LNCaP clone FGC (cell line): ENCODE measurements at regions not wholly inside any gene's neighbourhood (a gene's known extent, or its start where the extent isn't known, plus 50 kb on each side); places are given as distances from the start of the nearest gene placed in this dataset.

Experiments used
- DNase-seq: peaks from one replicate; pipeline ENCODE4 v3.0.0-alpha.2; 2011; ENCODE audit warnings: low read depth
- H3K4me3 ChIP-seq: 2 replicates; pipeline ENCODE4 v1.5.1; 2011; ENCODE audit warnings: mild to moderate bottlenecking, low read depth, low read length, control low read depth
- TF ChIP-seq, protein P1 (sequence below): IDR thresholded peaks from 2 replicates; pipeline ENCODE4 v1.5.1; 2012; ENCODE audit warnings: mild to moderate bottlenecking; ENCODE audit not compliant: control insufficient read depth, insufficient read depth; ENCODE audit errors: extremely low read depth

DNA sequence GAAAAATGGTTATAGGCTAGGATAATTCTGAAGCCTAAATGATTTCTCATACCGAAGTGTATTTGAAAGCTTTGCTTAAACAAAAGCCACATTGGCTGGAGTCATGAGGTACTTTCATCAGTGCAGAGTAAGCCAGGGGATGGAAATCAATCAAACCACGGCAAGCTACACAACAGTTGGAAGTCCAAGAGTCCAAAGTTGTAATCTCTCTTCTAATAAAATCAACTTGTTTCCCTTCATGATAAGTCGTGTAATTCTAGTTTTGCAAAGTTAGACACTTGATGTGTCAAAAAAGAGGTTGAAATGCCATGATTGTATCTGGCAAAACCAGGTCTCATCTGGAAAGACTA is 250.5 kb upstream of the VEPH1 start:
- H3K4me3 ChIP-seq: no peak overlapping the region
- TF ChIP-seq, protein P1, sequence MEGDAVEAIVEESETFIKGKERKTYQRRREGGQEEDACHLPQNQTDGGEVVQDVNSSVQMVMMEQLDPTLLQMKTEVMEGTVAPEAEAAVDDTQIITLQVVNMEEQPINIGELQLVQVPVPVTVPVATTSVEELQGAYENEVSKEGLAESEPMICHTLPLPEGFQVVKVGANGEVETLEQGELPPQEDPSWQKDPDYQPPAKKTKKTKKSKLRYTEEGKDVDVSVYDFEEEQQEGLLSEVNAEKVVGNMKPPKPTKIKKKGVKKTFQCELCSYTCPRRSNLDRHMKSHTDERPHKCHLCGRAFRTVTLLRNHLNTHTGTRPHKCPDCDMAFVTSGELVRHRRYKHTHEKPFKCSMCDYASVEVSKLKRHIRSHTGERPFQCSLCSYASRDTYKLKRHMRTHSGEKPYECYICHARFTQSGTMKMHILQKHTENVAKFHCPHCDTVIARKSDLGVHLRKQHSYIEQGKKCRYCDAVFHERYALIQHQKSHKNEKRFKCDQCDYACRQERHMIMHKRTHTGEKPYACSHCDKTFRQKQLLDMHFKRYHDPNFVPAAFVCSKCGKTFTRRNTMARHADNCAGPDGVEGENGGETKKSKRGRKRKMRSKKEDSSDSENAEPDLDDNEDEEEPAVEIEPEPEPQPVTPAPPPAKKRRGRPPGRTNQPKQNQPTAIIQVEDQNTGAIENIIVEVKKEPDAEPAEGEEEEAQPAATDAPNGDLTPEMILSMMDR: no peak

DNA sequence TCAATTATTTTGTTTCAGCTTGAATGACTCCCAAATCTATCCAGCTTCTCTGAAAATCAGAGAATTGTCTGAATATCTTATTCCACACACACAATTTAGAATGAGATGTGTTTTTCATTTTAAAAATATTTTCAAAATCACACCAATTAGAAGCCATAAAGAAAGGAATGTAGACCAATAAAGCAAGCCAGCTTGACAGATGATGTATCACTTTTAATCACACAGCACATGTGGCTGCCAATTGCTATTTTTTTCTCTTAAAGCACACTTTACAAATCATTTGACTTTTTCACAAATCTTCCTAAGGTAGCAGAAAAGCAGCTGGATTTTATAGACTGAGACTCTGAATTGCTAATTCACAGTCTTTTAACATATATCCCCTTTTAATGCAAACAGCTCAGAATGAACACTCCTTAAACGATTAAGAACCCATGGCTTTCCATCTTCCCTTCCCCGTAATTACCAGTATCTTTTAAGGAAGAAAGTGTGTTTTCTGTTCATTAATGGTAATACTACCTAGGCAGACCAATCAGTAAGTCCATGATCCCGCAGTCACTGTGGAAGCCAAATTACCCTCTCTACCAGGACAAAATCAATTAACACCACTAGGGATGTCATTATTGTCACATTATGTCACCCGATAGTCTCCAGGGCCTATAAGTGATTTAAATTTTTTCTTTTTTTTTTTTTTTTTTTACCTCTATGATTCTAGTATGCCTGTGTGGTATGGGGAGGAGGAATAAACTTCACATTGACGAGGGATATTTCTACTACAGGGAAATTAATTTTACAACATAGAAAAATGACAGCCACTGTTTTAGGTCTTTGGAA is 250.0 kb upstream of the VEPH1 start:
- no peak overlapping the region for H3K4me3 ChIP-seq
- TF ChIP-seq, protein P1: no peak
- DNase-seq: no peak

More for the DNA sequence above, 250.5 kb upstream of the VEPH1 start:
- DNase-seq: no peak

DNA sequence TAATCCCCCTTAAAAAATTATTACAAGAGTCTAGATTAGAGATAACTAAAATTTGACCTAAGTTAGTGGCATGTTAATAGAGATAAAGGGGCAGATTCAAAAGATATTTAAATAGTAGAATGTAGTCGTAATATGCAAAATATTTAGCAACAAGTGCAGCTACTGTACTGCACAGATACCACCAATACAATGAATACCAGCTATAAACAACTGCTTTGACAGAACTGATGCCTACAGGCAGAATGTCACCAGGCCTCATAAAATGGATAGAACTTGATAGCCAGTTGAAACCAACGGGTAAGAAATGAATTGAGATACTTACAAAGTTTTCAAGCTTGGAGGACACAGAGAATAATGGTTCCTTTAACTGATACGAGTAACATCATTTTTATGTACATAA is 249.3 kb upstream of the VEPH1 start:
- TF ChIP-seq, protein P1: no peak
- DNase-seq: no peak
- H3K4me3 ChIP-seq: no peak overlapping the region

DNA sequence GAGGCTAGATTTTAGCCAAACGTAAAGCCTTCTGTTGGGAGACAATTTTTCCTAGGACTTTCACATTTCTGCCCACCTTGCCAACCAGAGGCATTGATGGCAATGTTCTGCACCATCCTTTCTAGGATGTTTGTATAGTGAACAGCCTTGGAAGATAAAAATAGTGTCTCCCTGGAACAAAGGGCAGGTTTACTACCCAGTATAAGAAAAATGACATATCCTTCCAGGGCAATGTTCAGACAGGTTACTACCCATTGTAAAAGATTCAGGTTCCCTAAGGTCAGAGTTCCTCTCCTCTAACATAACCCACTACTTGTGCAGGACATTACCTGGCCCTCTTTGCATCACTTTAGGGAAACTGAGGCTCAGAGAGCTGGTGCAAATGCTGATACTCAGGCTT is 248.2 kb upstream of the VEPH1 start:
- H3K4me3 ChIP-seq: no peak overlapping the region
- DNase-seq: no peak
- TF ChIP-seq, protein P1: no peak

DNA sequence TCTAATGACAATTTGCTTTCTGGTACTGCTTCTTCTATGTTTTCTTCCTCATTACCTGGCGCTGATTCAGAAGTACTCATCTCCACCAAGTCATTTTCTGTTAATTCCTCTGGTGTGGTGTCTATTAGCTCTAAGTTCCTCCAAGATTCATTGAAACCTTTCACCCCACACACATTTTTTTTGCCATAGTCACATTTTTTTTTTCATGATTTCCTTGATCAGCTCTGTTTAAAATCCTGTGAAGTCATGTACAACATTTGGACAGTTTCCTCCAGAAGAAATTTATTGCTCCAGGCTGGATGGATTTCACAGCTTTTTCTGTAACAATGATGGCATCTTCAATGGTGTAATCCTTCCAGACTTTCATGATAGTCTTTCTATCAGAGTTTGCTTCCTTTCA is 243.2 kb upstream of the VEPH1 start:
- DNase-seq: no peak
- TF ChIP-seq, protein P1: no peak
- H3K4me3 ChIP-seq: no peak overlapping the region

DNA sequence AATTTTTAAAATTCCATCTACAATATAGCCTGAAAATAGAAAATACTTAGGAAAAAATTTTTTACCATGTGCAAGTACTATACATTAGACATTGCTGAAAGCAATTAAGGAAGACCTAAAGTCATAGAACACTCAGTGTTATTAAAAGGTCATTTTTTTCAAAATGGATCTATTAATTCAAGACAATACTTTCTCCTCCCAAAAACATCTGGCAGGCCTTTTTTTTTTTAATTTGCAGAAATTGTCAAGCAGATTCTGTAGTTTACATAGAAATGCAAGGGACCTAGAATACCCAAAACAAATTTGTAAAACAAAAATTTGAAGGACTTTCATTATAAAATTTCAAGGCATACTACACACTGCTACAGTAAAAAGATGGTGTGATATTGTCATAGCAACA is 238.4 kb upstream of the VEPH1 start:
- no peak for DNase-seq
- no peak overlapping the region for H3K4me3 ChIP-seq
- TF ChIP-seq, protein P1: no peak

DNA sequence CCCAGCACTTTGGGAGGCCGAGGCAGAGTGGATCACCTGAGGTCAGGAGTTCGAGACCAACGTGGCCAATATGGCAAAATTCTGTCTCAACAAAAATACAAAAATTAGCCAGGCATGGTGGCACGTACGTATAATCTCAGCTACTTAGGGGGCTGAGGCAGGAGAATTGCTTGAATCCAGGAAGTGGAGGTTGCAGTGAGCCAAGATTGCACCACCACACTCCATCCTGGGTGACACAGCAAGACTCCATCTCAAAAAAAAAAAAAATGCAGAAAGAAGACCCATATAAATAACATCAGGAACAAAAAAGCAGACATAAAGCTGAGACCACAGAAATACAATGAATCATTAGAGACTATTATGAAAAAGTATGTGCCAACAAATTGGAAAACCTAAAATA is 235.2 kb upstream of the VEPH1 start:
- no peak overlapping the region for H3K4me3 ChIP-seq
- TF ChIP-seq, protein P1: no peak
- DNase-seq: no peak
